ENCODE measurements at regions not wholly inside any gene's neighbourhood (a gene's known extent, or its start where the extent isn't known, plus 50 kb on each side); places are given as distances from the start of the nearest gene placed in this dataset.
"Not testable (repeated sequence)": the region's sequence is repeated elsewhere in the genome, so short reads cannot be mapped to it uniquely, and the experiment has no call there.

- H3K4ac ChIP-seq (ENCODE audit: low read depth, low read length) = no peak overlapping the region
- no peak overlapping the region for H3K9ac ChIP-seq (ENCODE audit: low read length)
- no peak overlapping the region for H3K18ac ChIP-seq (ENCODE audit: low read length)
- no peak for DNase-seq
- H3K79me2 ChIP-seq (ENCODE audit: control insufficient read depth, insufficient read depth, low read length, poor library complexity) = no peaks in the 10 kb centered on the region
- no peak overlapping the region for H2BK120ac ChIP-seq (ENCODE audit: insufficient read depth, low read length, poor library complexity)
- no peak overlapping the region for H3K14ac ChIP-seq (ENCODE audit: low read length)
- H3K27me3 ChIP-seq (ENCODE audit: insufficient read depth, low read length) = no peaks in the 10 kb centered on the region
- H2AK5ac ChIP-seq (ENCODE audit: low read length) = no peak overlapping the region
- H2AFZ ChIP-seq (ENCODE audit: insufficient read depth, low read length, poor library complexity) = no peak overlapping the region
- no peak overlapping the region for H4K8ac ChIP-seq (ENCODE audit: low read depth, low read length)
- H3K4me1 ChIP-seq (ENCODE audit: control insufficient read depth in 1 of 2, insufficient read depth in 2 of 2, low read length in 2 of 2) = no peaks in the 10 kb centered on the region
- H3K4me2 ChIP-seq (ENCODE audit: low read length) = no peak overlapping the region
- H4K91ac ChIP-seq (ENCODE audit: low read depth, low read length) = no peak overlapping the region
- H2BK5ac ChIP-seq (ENCODE audit: low read depth, low read length, poor library complexity) = no peak overlapping the region
- no peak overlapping the region for H3K27ac ChIP-seq (ENCODE audit: low read depth, low read length)
- H3K79me1 ChIP-seq (ENCODE audit: low read length) = no peaks in the 10 kb centered on the region
- H3K4me3 ChIP-seq (ENCODE audit: low read depth, low read length) = no peak overlapping the region
- H3K9me3 ChIP-seq (ENCODE audit: insufficient read depth, low read depth, low read length) = no peaks in the 10 kb centered on the region
- no CpG with 5 or more reads among the region's 2 CpGs for WGBS (ENCODE audit: extremely low coverage, insufficient coverage, insufficient read length)
- no peak overlapping the region for H2BK12ac ChIP-seq (ENCODE audit: low read length)
- no peak overlapping the region for H3K23ac ChIP-seq (ENCODE audit: low read length)
- no peak overlapping the region for H4K12ac ChIP-seq (ENCODE audit: low read depth, low read length)
- no peaks in the 10 kb centered on the region for H3K36me3 ChIP-seq (ENCODE audit: control insufficient read depth in 1 of 2, insufficient read depth in 2 of 2, low read length in 2 of 2)
Measured at GRCh38 chr2:142819411-142819810, 58.1 kb upstream of the KYNU start.

GRCh38 chr2:142815375-142815774, 62.1 kb upstream of the KYNU start:
- Histone ChIP-seq H4K8ac (ENCODE audit: low read depth, low read length) (no peak overlapping the region), H3K79me1 (ENCODE audit: low read length) (no peaks in the 10 kb centered on the region), H3K9ac (ENCODE audit: low read length) (no peak overlapping the region), H4K91ac (ENCODE audit: low read depth, low read length) (no peak overlapping the region), H2BK12ac (ENCODE audit: low read length) (no peak overlapping the region), H3K36me3 (ENCODE audit: control insufficient read depth in 1 of 2, insufficient read depth in 2 of 2, low read length in 2 of 2) (no peaks in the 10 kb centered on the region), H2BK5ac (ENCODE audit: low read depth, low read length, poor library complexity) (no peak overlapping the region), H3K27ac (ENCODE audit: low read depth, low read length) (no peak overlapping the region), H3K9me3 (ENCODE audit: insufficient read depth, low read depth, low read length) (no peaks in the 10 kb centered on the region), H3K4ac (ENCODE audit: low read depth, low read length) (no peak overlapping the region), H3K27me3 (ENCODE audit: insufficient read depth, low read length) (no peaks in the 10 kb centered on the region), H3K4me3 (ENCODE audit: low read depth, low read length) (no peak overlapping the region), H4K12ac (ENCODE audit: low read depth, low read length) (no peak overlapping the region), H3K14ac (ENCODE audit: low read length) (no peak overlapping the region), H3K4me2 (ENCODE audit: low read length) (no peak overlapping the region), H3K79me2 (ENCODE audit: control insufficient read depth, insufficient read depth, low read length, poor library complexity) (no peaks in the 10 kb centered on the region), H2BK120ac (ENCODE audit: insufficient read depth, low read length, poor library complexity) (no peak overlapping the region), H3K4me1 (ENCODE audit: control insufficient read depth in 1 of 2, insufficient read depth in 2 of 2, low read length in 2 of 2) (peaks cover 0 to 2% of the 10 kb centered on the region in 2 experiments), H3K18ac (ENCODE audit: low read length) (no peak overlapping the region), H3K23ac (ENCODE audit: low read length) (no peak overlapping the region), H2AFZ (ENCODE audit: insufficient read depth, low read length, poor library complexity) (no peak overlapping the region), H2AK5ac (ENCODE audit: low read length) (no peak overlapping the region)
- no CpG with 5 or more reads among the region's 1 CpG for WGBS (ENCODE audit: extremely low coverage, insufficient coverage, insufficient read length)
- no peak for DNase-seq

- H3K79me1 ChIP-seq (ENCODE audit: low read length) = no peaks in the 10 kb centered on the region
- H3K9ac ChIP-seq (ENCODE audit: low read length) = no peak overlapping the region
- H3K27ac ChIP-seq (ENCODE audit: low read depth, low read length) = no peak overlapping the region
- no peak overlapping the region for H3K18ac ChIP-seq (ENCODE audit: low read length)
- no peaks in the 10 kb centered on the region for H3K27me3 ChIP-seq (ENCODE audit: insufficient read depth, low read length)
- no peak overlapping the region for H2BK12ac ChIP-seq (ENCODE audit: low read length)
- H2BK5ac ChIP-seq (ENCODE audit: low read depth, low read length, poor library complexity) = no peak overlapping the region
- H3K36me3 ChIP-seq (ENCODE audit: control insufficient read depth in 1 of 2, insufficient read depth in 2 of 2, low read length in 2 of 2) = no peaks in the 10 kb centered on the region
- H4K12ac ChIP-seq (ENCODE audit: low read depth, low read length) = no peak overlapping the region
- peaks cover 0 to 2% of the 10 kb centered on the region in 2 experiments for H3K4me1 ChIP-seq (ENCODE audit: control insufficient read depth in 1 of 2, insufficient read depth in 2 of 2, low read length in 2 of 2)
- H4K8ac ChIP-seq (ENCODE audit: low read depth, low read length) = no peak overlapping the region
- H2AK5ac ChIP-seq (ENCODE audit: low read length) = no peak overlapping the region
- no peak overlapping the region for H3K4ac ChIP-seq (ENCODE audit: low read depth, low read length)
- H3K79me2 ChIP-seq (ENCODE audit: control insufficient read depth, insufficient read depth, low read length, poor library complexity) = no peaks in the 10 kb centered on the region
- no CpG with 5 or more reads among the region's 5 CpGs for WGBS (ENCODE audit: extremely low coverage, insufficient coverage, insufficient read length)
- no peak for DNase-seq
- H2AFZ ChIP-seq (ENCODE audit: insufficient read depth, low read length, poor library complexity) = no peak overlapping the region
- H3K4me2 ChIP-seq (ENCODE audit: low read length) = no peak overlapping the region
- no peaks in the 10 kb centered on the region for H3K9me3 ChIP-seq (ENCODE audit: insufficient read depth, low read depth, low read length)
- no peak overlapping the region for H3K14ac ChIP-seq (ENCODE audit: low read length)
- no peak overlapping the region for H2BK120ac ChIP-seq (ENCODE audit: insufficient read depth, low read length, poor library complexity)
- H4K91ac ChIP-seq (ENCODE audit: low read depth, low read length) = no peak overlapping the region
- H3K23ac ChIP-seq (ENCODE audit: low read length) = no peak overlapping the region
- no peak overlapping the region for H3K4me3 ChIP-seq (ENCODE audit: low read depth, low read length)
Measured at GRCh38 chr2:142813830-142814829, 63.3 kb upstream of the KYNU start.

GRCh38 chr2:142811644-142812043, 65.8 kb upstream of the KYNU start:
- not testable (repeated sequence) for H3K9ac ChIP-seq (ENCODE audit: low read length); H2BK5ac ChIP-seq (ENCODE audit: low read depth, low read length, poor library complexity); H3K4ac ChIP-seq (ENCODE audit: low read depth, low read length); H3K79me1 ChIP-seq (ENCODE audit: low read length); H2BK120ac ChIP-seq (ENCODE audit: insufficient read depth, low read length, poor library complexity); H3K27me3 ChIP-seq (ENCODE audit: insufficient read depth, low read length); H3K23ac ChIP-seq (ENCODE audit: low read length); H3K14ac ChIP-seq (ENCODE audit: low read length); H3K18ac ChIP-seq (ENCODE audit: low read length); H4K91ac ChIP-seq (ENCODE audit: low read depth, low read length); H2BK12ac ChIP-seq (ENCODE audit: low read length); H3K9me3 ChIP-seq (ENCODE audit: insufficient read depth, low read depth, low read length); H3K36me3 ChIP-seq (ENCODE audit: control insufficient read depth in 1 of 2, insufficient read depth in 2 of 2, low read length in 2 of 2); DNase-seq; H4K12ac ChIP-seq (ENCODE audit: low read depth, low read length); H3K27ac ChIP-seq (ENCODE audit: low read depth, low read length); H3K4me3 ChIP-seq (ENCODE audit: low read depth, low read length); H2AFZ ChIP-seq (ENCODE audit: insufficient read depth, low read length, poor library complexity); H2AK5ac ChIP-seq (ENCODE audit: low read length); H3K79me2 ChIP-seq (ENCODE audit: control insufficient read depth, insufficient read depth, low read length, poor library complexity); H3K4me2 ChIP-seq (ENCODE audit: low read length); H3K4me1 ChIP-seq (ENCODE audit: control insufficient read depth in 1 of 2, insufficient read depth in 2 of 2, low read length in 2 of 2)
- H4K8ac ChIP-seq (ENCODE audit: low read depth, low read length) = peak overlapping the region; percentile 7
- no CpG with 5 or more reads among the region's 13 CpGs for WGBS (ENCODE audit: extremely low coverage, insufficient coverage, insufficient read length)

All from trophoblast cell (in vitro differentiated cells and primary cell).